ENCODE measurements at regions not wholly inside any gene's neighbourhood (a gene's known extent, or its start where the extent isn't known, plus 50 kb on each side); places are given as distances from the start of the nearest gene placed in this dataset.

DNA sequence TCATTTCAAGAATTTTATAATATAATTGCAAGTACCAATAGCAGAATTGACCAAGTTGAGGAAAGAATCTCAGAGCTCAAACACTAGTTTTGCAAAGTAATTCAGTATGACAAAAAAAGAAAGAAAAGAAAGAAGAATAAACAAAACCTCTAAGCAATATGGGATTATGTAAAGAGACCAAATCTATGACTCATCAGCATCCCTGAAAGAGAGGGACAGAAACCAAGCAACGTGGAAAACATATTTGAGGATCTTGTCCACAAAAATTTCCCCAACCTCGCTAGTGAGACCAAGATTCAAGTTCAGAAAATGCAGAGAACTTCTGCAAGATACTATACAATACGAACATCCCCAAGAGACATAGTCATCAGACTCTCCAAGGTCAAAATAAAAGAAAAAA is 203.7 kb upstream of the DDI1 start:
- TF ChIP-seq, protein P1, sequence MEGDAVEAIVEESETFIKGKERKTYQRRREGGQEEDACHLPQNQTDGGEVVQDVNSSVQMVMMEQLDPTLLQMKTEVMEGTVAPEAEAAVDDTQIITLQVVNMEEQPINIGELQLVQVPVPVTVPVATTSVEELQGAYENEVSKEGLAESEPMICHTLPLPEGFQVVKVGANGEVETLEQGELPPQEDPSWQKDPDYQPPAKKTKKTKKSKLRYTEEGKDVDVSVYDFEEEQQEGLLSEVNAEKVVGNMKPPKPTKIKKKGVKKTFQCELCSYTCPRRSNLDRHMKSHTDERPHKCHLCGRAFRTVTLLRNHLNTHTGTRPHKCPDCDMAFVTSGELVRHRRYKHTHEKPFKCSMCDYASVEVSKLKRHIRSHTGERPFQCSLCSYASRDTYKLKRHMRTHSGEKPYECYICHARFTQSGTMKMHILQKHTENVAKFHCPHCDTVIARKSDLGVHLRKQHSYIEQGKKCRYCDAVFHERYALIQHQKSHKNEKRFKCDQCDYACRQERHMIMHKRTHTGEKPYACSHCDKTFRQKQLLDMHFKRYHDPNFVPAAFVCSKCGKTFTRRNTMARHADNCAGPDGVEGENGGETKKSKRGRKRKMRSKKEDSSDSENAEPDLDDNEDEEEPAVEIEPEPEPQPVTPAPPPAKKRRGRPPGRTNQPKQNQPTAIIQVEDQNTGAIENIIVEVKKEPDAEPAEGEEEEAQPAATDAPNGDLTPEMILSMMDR (IDR thresholded peaks at IDR 0.05) = no peak
- TF ChIP-seq POLR2A (IDR thresholded peaks at IDR 0.05) (no peak), POLR2AphosphoS5 (IDR thresholded peaks at IDR 0.05) (no peak)
